ENCODE measurements at regions not wholly inside any gene's neighbourhood (a gene's known extent, or its start where the extent isn't known, plus 50 kb on each side); places are given as distances from the start of the nearest gene placed in this dataset.

DNA sequence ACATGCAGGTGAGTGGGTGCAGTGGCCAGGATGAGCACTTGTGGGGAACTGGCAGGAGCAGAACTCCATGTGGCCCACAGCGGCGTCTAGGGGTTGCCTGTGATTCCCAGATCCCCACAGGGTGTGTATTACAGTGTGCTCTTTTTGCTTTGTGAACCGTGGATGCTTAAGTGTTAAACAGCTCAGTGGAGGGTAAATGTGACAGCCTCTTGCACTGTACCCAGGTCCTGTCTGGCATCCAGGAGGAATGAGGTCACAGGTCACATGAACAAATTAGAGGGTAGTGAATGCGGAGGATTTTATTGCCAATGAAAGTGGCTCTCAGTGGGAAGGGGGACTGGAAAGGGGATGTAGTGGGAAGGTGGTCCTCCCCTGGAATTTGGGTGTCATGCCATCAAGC is 447.8 kb downstream of the SPRY1 start:
- H3K27ac ChIP-seq (replicated peaks) = peak overlapping the region; percentile 34

DNA sequence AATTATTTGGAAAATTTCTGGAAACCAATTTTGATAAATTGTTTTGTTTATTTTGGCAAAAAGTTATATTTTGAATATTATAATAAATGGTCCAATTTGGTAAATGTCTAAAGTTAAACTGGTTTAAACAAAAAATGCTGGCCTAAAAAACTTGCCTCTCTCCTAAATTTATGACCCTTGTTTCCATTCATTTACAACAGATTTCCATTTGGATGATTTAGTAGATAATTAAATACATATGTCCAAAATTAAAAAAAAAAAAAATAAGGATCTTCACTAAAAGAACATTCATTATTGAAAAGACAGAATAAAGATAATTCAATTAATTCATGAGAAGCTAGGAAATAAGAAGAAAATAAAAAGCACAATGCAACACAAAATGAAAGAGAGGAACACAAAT is 449.5 kb downstream of the SPRY1 start:
- TF ChIP-seq, protein P1, sequence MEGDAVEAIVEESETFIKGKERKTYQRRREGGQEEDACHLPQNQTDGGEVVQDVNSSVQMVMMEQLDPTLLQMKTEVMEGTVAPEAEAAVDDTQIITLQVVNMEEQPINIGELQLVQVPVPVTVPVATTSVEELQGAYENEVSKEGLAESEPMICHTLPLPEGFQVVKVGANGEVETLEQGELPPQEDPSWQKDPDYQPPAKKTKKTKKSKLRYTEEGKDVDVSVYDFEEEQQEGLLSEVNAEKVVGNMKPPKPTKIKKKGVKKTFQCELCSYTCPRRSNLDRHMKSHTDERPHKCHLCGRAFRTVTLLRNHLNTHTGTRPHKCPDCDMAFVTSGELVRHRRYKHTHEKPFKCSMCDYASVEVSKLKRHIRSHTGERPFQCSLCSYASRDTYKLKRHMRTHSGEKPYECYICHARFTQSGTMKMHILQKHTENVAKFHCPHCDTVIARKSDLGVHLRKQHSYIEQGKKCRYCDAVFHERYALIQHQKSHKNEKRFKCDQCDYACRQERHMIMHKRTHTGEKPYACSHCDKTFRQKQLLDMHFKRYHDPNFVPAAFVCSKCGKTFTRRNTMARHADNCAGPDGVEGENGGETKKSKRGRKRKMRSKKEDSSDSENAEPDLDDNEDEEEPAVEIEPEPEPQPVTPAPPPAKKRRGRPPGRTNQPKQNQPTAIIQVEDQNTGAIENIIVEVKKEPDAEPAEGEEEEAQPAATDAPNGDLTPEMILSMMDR (IDR thresholded peaks at IDR 0.05; ENCODE audit: borderline replicate concordance) = no peak
- intact Hi-C loops (cut with micrococcal nuclease) = no loop called here
- no peak overlapping the region for H3K4me3 ChIP-seq
- H3K4me1 ChIP-seq = peaks cover 10% of the 10 kb centered on the region
- H3K36me3 ChIP-seq = no peaks in the 10 kb centered on the region
- no peak for DNase-seq
- no peak overlapping the region for H3K27ac ChIP-seq (replicated peaks)
- H3K27me3 ChIP-seq (ENCODE audit: low read depth) = no peaks in the 10 kb centered on the region
- H3K9me3 ChIP-seq (replicated peaks) = peaks cover 23% of the 10 kb centered on the region

More for the DNA sequence above, 447.8 kb downstream of the SPRY1 start:
- no peaks in the 10 kb centered on the region for H3K27me3 ChIP-seq (ENCODE audit: low read depth)
- H3K4me3 ChIP-seq = no peak overlapping the region
- TF ChIP-seq, protein P1 (IDR thresholded peaks at IDR 0.05; ENCODE audit: borderline replicate concordance) = no peak
- intact Hi-C loops (cut with micrococcal nuclease) = no loop called here
- H3K36me3 ChIP-seq = no peaks in the 10 kb centered on the region
- peaks cover 23% of the 10 kb centered on the region for H3K9me3 ChIP-seq (replicated peaks)
- H3K4me1 ChIP-seq = peaks cover 20% of the 10 kb centered on the region
- DNase-seq = no peak

DNA sequence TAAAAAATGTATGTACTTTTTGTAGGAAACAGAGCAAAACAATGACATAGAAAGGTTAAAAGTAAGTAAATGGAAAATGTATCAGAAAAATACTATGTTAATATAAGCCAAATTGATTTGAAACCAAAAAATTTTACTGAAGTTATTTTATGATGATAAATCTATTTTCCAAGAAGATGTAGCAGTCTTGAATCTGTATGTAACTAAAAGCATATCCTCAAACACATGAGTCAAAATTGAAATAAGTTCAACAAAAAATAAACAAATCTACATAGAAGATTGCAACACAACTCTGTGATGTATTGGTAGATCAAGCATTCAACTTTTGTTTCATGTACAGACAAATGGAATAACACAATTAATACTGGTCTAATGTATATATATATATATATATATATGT is 450.0 kb downstream of the SPRY1 start:
- Histone ChIP-seq H3K4me1 (peaks cover 10% of the 10 kb centered on the region), H3K4me3 (no peak overlapping the region), H3K27me3 (ENCODE audit: low read depth) (no peaks in the 10 kb centered on the region), H3K36me3 (no peaks in the 10 kb centered on the region), H3K27ac (replicated peaks) (no peak overlapping the region), H3K9me3 (replicated peaks) (peaks cover 24% of the 10 kb centered on the region)
- no peak for DNase-seq
- TF ChIP-seq, protein P1 (IDR thresholded peaks at IDR 0.05; ENCODE audit: borderline replicate concordance) = no peak
- intact Hi-C loops (cut with micrococcal nuclease) = no loop called here

DNA sequence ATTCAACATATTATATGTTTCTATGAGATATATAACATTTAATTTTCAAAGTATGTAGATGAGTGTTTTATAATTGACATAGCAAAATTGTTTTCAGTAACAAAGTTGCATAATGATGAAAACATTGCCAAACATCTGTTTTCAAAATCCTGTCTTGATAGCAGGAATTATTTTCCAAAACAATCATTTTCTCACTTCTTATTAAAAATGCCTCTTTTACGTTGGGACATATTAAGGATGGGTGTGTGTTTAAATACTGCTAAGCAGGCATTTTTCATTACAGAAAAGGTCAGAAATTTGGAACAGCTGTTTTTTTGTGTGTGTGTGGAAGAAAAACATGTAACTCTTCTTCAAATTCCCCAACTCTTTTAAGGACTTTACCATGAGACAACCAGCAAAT is 452.0 kb downstream of the SPRY1 start:
- Histone ChIP-seq H3K9me3 (replicated peaks) (peaks cover 20% of the 10 kb centered on the region), H3K27me3 (ENCODE audit: low read depth) (no peaks in the 10 kb centered on the region), H3K4me1 (peaks cover 10% of the 10 kb centered on the region), H3K36me3 (no peaks in the 10 kb centered on the region), H3K4me3 (no peak overlapping the region), H3K27ac (replicated peaks) (peak overlapping the region; percentile 70)
- intact Hi-C loops (cut with micrococcal nuclease) = no loop called here
- TF ChIP-seq, protein P1 (IDR thresholded peaks at IDR 0.05; ENCODE audit: borderline replicate concordance) = no peak
- no peak for DNase-seq

DNA sequence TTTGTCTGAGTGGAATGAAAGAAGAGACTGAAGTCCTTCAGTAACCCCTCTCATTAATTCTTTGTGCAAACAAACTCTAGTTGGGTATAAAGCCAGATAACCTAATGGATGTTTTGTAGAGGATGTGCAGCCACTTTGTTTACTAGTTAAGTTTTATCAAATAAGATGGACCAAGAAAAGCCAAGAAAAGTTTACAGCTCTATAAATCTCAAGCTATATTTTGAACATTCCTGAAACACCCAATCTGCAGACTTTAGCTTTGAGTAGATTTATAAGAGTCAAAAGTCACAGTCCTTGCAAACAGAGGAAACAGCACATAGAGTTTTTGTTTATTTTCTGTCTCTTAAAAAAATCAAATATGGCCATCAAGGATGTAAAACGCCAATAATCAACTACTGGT is 452.9 kb downstream of the SPRY1 start:
- Histone ChIP-seq H3K9me3 (replicated peaks) (peaks cover 11% of the 10 kb centered on the region), H3K36me3 (no peaks in the 10 kb centered on the region), H3K27ac (replicated peaks) (peak overlapping the region; percentile 70), H3K4me3 (no peak overlapping the region), H3K27me3 (ENCODE audit: low read depth) (no peaks in the 10 kb centered on the region), H3K4me1 (peaks cover 11% of the 10 kb centered on the region)
- no peak for DNase-seq
- intact Hi-C loops (cut with micrococcal nuclease) = no loop called here
- TF ChIP-seq, protein P1 (IDR thresholded peaks at IDR 0.05; ENCODE audit: borderline replicate concordance) = no peak

DNA sequence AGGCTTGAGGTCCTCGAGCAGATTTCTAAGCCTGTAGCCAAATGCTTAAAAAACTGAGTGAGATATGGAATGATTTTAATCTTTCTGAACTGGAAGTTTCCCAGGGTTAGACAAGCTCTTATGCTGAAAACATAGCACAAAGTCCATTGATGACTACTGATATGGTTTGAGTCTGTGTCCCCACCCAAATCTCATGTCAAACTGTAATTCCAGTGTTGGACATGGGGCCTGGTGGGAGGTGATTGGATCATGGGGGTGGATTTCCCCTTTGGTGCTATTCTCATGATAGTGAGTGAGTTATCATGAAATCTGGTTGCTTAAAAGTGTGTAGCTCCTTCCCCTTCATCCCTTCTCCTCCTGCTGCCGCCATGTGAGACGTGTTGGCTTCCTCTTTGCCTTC is 454.9 kb downstream of the SPRY1 start:
- no peak for DNase-seq
- intact Hi-C loops (cut with micrococcal nuclease) = no loop called here
- Histone ChIP-seq H3K4me3 (no peak overlapping the region), H3K27me3 (ENCODE audit: low read depth) (no peaks in the 10 kb centered on the region), H3K4me1 (peaks cover 31% of the 10 kb centered on the region), H3K36me3 (no peaks in the 10 kb centered on the region), H3K27ac (replicated peaks) (no peak overlapping the region), H3K9me3 (replicated peaks) (peaks cover 4% of the 10 kb centered on the region)
- TF ChIP-seq, protein P1 (IDR thresholded peaks at IDR 0.05; ENCODE audit: borderline replicate concordance) = no peak

Data from left ventricle myocardium inferior (tissue), 1 donor.